H1 (cell line): ENCODE measurements at regions not wholly inside any gene's neighbourhood (a gene's known extent, or its start where the extent isn't known, plus 50 kb on each side); places are given as distances from the start of the nearest gene placed in this dataset.

Source experiments
- CTCF ChIA-PET: fragments of 300-600 bp; sonication (Branson Sonifier 250); formaldehyde crosslinking; loops from one replicate; lab custom pipeline; 2021; ENCODE audit not compliant: partially characterized antibody; lab: Charles Lee
- POLR2A ChIA-PET: fragments of 300-600 bp; sonication (Branson Sonifier 250); formaldehyde crosslinking; loops from one replicate; lab custom pipeline; 2021; ENCODE audit warnings: inconsistent platforms; ENCODE audit not compliant: partially characterized antibody; lab: Charles Lee
- DNase-seq, 2 experiments: peaks; one replicate each; pipeline versions ENCODE4 v3.0.0 to v3.0.0-alpha.2; 2010 to 2022; ENCODE audit warnings: low spot score in 2 of 2, low read depth in 1 of 2, mixed read lengths in 1 of 2
- FAIRE-seq: peaks from 2 replicates; lab custom pipeline; 2011; peaks lifted over from hg19 to GRCh38; lab: Jason Lieb, UNC
- H2AFZ ChIP-seq: 2 replicates; pipeline ENCODE4 v1.8.1; 2012; ENCODE audit warnings: low read length, inconsistent platforms
- H2AK5ac ChIP-seq: 2 replicates; pipeline ENCODE4 v1.6.1; 2013; ENCODE audit warnings: low read depth, low read length
- H2BK120ac ChIP-seq: replicated peaks from 2 replicates; pipeline ENCODE3; 2013; ENCODE audit warnings: low read depth, low read length, inconsistent platforms
- H2BK12ac ChIP-seq: 2 replicates; pipeline ENCODE4 v1.6.1; 2013; ENCODE audit warnings: low read depth, low read length
- H2BK15ac ChIP-seq: 2 replicates; pipeline ENCODE4 v1.6.1; 2013; ENCODE audit warnings: low read length
- H2BK20ac ChIP-seq: 2 replicates; pipeline ENCODE4 v1.6.1; 2013; ENCODE audit warnings: low read length
- H2BK5ac ChIP-seq: 2 replicates; pipeline ENCODE4 v1.6.1; 2013; ENCODE audit warnings: low read depth, low read length
- H3K14ac ChIP-seq: 2 replicates; pipeline ENCODE4 v1.6.1; 2013; ENCODE audit warnings: inconsistent platforms; ENCODE audit not compliant: insufficient read length
- H3K18ac ChIP-seq: 2 replicates; pipeline ENCODE4 v1.6.1; 2013; ENCODE audit warnings: low read length; ENCODE audit errors: extremely low read depth
- H3K23ac ChIP-seq: 2 replicates; pipeline ENCODE4 v1.6.1; 2013; ENCODE audit warnings: inconsistent platforms; ENCODE audit not compliant: insufficient read length
- H3K23me2 ChIP-seq: 2 replicates; pipeline ENCODE4 v1.6.1; 2013; ENCODE audit warnings: low read depth, low read length
- H3K27ac ChIP-seq: 2 replicates; pipeline ENCODE4 v1.6.1; 2011; ENCODE audit warnings: low read depth, low read length, inconsistent platforms
- H3K27me3 ChIP-seq, 4 experiments: replicated peaks in 1 of 4; 1 replicate in 1 of 4; 2 replicates in 3 of 4; pipeline versions ENCODE4 v1.6.1 to v1.8.1; 2011 to 2013; ENCODE audit warnings: low read length in 3 of 4, mild to moderate bottlenecking in 3 of 4, inconsistent platforms in 2 of 4, mixed read lengths in 2 of 4, moderate library complexity in 1 of 4; ENCODE audit not compliant: control insufficient read depth in 3 of 4, insufficient read depth in 3 of 4; ENCODE audit errors: extremely low read depth in 1 of 4
- H3K36me3 ChIP-seq, 4 experiments: 2 replicates each; pipeline versions ENCODE4 v1.6.1 to v1.8.1; 2011 to 2013; ENCODE audit warnings: mild to moderate bottlenecking in 4 of 4, low read length in 3 of 4, moderate library complexity in 2 of 4, control low read depth in 1 of 4, inconsistent platforms in 1 of 4; ENCODE audit not compliant: insufficient read depth in 4 of 4, control insufficient read depth in 2 of 4
- H3K4ac ChIP-seq: replicated peaks from 2 replicates; pipeline ENCODE3; 2013; ENCODE audit warnings: low read length, low read depth, mixed read lengths, inconsistent platforms; ENCODE audit not compliant: insufficient read length
- H3K4me1 ChIP-seq, 4 experiments: replicated peaks in 1 of 4; 1 replicate in 1 of 4; 2 replicates in 3 of 4; pipeline versions ENCODE4 v1.6.1 to v1.8.1; 2011 to 2013; ENCODE audit warnings: low read length in 3 of 4, inconsistent platforms in 2 of 4, mixed read lengths in 1 of 4; ENCODE audit not compliant: insufficient read depth in 4 of 4, control insufficient read depth in 3 of 4
- H3K4me2 ChIP-seq, 2 experiments: 2 replicates each; pipeline versions ENCODE4 v1.6.1 to v1.8.1; 2011 to 2013; ENCODE audit warnings: low read depth in 2 of 2, low read length in 2 of 2, control low read depth in 1 of 2, inconsistent platforms in 1 of 2, mild to moderate bottlenecking in 1 of 2; ENCODE audit not compliant: insufficient read depth in 1 of 2
- H3K4me3 ChIP-seq, 4 experiments: fragments of 200-600, 300-600 bp in 1 of 4; sonication (generic), shearing (Covaris generic), sonication (Bioruptor Twin) in 1 of 4; 2 replicates each; pipeline versions ENCODE4 v1.5.1 to v1.8.1; 2011 to 2016; ENCODE audit warnings: low read length in 4 of 4, low read depth in 3 of 4, control low read depth in 2 of 4, inconsistent platforms in 2 of 4, mild to moderate bottlenecking in 2 of 4, mixed read lengths in 1 of 4, moderate library complexity in 1 of 4; ENCODE audit not compliant: insufficient read depth in 2 of 4; ENCODE audit errors: extremely low read depth in 1 of 4
- H3K56ac ChIP-seq: replicated peaks from 2 replicates; pipeline ENCODE3; 2013; ENCODE audit warnings: low read depth, mild to moderate bottlenecking, mixed read lengths, low read length, inconsistent platforms; ENCODE audit not compliant: insufficient read length
- H3K79me1 ChIP-seq: 2 replicates; pipeline ENCODE4 v1.6.1; 2013; ENCODE audit warnings: low read depth, low read length, control low read depth
- H3K79me2 ChIP-seq, 2 experiments: 2 replicates each; pipeline versions ENCODE4 v1.6.1 to v1.8.1; 2012 to 2013; ENCODE audit warnings: low read length in 2 of 2, mild to moderate bottlenecking in 2 of 2, inconsistent platforms in 1 of 2; ENCODE audit not compliant: insufficient read depth in 2 of 2, control insufficient read depth in 1 of 2
- H3K9ac ChIP-seq, 4 experiments: replicated peaks in 1 of 4; 1 replicate in 1 of 4; 2 replicates in 3 of 4; pipeline versions ENCODE4 v1.6.1 to v1.8.1; 2011 to 2013; ENCODE audit warnings: low read depth in 3 of 4, low read length in 3 of 4, control low read depth in 2 of 4, mild to moderate bottlenecking in 2 of 4, moderate library complexity in 2 of 4, inconsistent platforms in 1 of 4; ENCODE audit errors: extremely low read depth in 1 of 4
- H3K9me3 ChIP-seq, 2 experiments: 2 replicates each; pipeline versions ENCODE4 v1.6.1 to v1.8.1; 2012 to 2013; ENCODE audit warnings: mild to moderate bottlenecking in 2 of 2, moderate library complexity in 2 of 2, control low read depth in 1 of 2, inconsistent platforms in 1 of 2, low read depth in 1 of 2, low read length in 1 of 2, mixed read lengths in 1 of 2; ENCODE audit not compliant: insufficient read depth in 2 of 2
- H4K20me1 ChIP-seq, 2 experiments: replicated peaks in 1 of 2; 2 replicates each; pipeline versions ENCODE3 to v1.8.1; 2011 to 2013; ENCODE audit warnings: inconsistent platforms in 2 of 2, low read length in 2 of 2, mild to moderate bottlenecking in 1 of 2; ENCODE audit not compliant: insufficient read depth in 2 of 2, control insufficient read depth in 1 of 2
- H4K5ac ChIP-seq: 2 replicates; pipeline ENCODE4 v1.6.1; 2013; ENCODE audit warnings: low read length, low read depth, mixed read lengths, inconsistent platforms; ENCODE audit not compliant: insufficient read length
- H4K8ac ChIP-seq: 2 replicates; pipeline ENCODE4 v1.8.0; 2013; ENCODE audit warnings: mild to moderate bottlenecking, moderate library complexity, low read length, inconsistent platforms; ENCODE audit not compliant: insufficient read depth; ENCODE audit errors: extremely low read depth
- H4K91ac ChIP-seq: replicated peaks from 2 replicates; pipeline ENCODE3; 2013; ENCODE audit warnings: low read length, mixed read lengths, inconsistent platforms; ENCODE audit not compliant: insufficient read length
- ASH2L ChIP-seq: fragments of 200-600, 300-600 bp; sonication (generic); IDR thresholded peaks from one replicate; pipeline ENCODE4 v1.7.1; 2017; ENCODE audit warnings: low read length
- BACH1 ChIP-seq: IDR thresholded peaks from 2 replicates; pipeline ENCODE4 v1.6.1; 2012; ENCODE audit warnings: low read length, improper control_type of control experiment
- HDAC2 ChIP-seq, 2 experiments: fragments of 300-600 bp in 1 of 2; sonication (generic) in 1 of 2; IDR thresholded peaks; 2 replicates each; pipeline ENCODE4 v1.6.1; 2011 to 2012; ENCODE audit warnings: low read depth in 2 of 2, low read length in 2 of 2, mild to moderate bottlenecking in 2 of 2, moderate library complexity in 2 of 2, borderline replicate concordance in 1 of 2, inconsistent platforms in 1 of 2
- JUND ChIP-seq: IDR thresholded peaks from 2 replicates; pipeline ENCODE4 v1.6.1; 2011; ENCODE audit warnings: mild to moderate bottlenecking, improper control_type of control experiment, low read length
- KDM4A ChIP-seq: IDR thresholded peaks from one replicate; pipeline ENCODE4 v1.7.1; 2012; ENCODE audit warnings: low read depth, mild to moderate bottlenecking, moderate library complexity, low read length, inconsistent platforms; ENCODE audit not compliant: severe bottlenecking
- KDM5A ChIP-seq: fragments of 200-600 bp; IDR thresholded peaks from 2 replicates; pipeline ENCODE4 v1.7.1; 2012; ENCODE audit warnings: mild to moderate bottlenecking, low read length, inconsistent platforms, mixed read lengths
- MAX ChIP-seq: IDR thresholded peaks from 2 replicates; pipeline ENCODE4 v1.6.1; 2012; ENCODE audit warnings: inconsistent platforms
- RNF2 ChIP-seq: fragments of 200-900, 300-1000 bp; sonication (generic); IDR thresholded peaks from 2 replicates; pipeline ENCODE4 v1.7.1; 2016; ENCODE audit warnings: borderline replicate concordance, low read depth, mild to moderate bottlenecking, antibody characterized with exemption, low read length; ENCODE audit not compliant: poor library complexity, severe bottlenecking; ENCODE audit errors: missing control alignments
- TAF7 ChIP-seq: optimal IDR thresholded peaks from 2 replicates; pipeline ENCODE3; 2011; ENCODE audit warnings: low read depth, mild to moderate bottlenecking, inconsistent platforms, low read length, moderate library complexity, borderline replicate concordance
- YY1 ChIP-seq: IDR thresholded peaks from 2 replicates; pipeline ENCODE4 v1.6.1; 2011; ENCODE audit warnings: low read depth, mild to moderate bottlenecking, low read length
- WGBS, 2 experiments: shearing (Covaris generic) in 1 of 2; methylation state at CpG; one replicate each; pipeline versions ENCODE4 v1.1.6 to v1.1.7; 2013 to 2015; ENCODE audit warnings: low lambda C conversion rate in 2 of 2, mixed read lengths in 2 of 2, inconsistent platforms in 1 of 2, low coverage in 1 of 2, missing lambda C conversion rate in 1 of 2; ENCODE audit not compliant: insufficient replicate concordance in 2 of 2, insufficient coverage in 1 of 2, insufficient read length in 1 of 2; ENCODE audit errors: extremely low coverage in 1 of 2, missing lambda C conversion rate in 1 of 2; 5-methylcytosine and 5-hydroxymethylcytosine counted together

GRCh38 chr21:16185766-16186165 is 456.0 kb downstream of the USP25 start:
- DNase-seq (no peak), FAIRE-seq (no peak)
- Histone ChIP-seq H2AK5ac (no peak overlapping the region), H3K9ac (no peak overlapping the region), H3K56ac (no peak overlapping the region), H3K36me3 (no peaks in the 10 kb centered on the region), H3K14ac (no peak overlapping the region), H3K79me2 (no peaks in the 10 kb centered on the region), H2BK20ac (no peak overlapping the region), H2BK120ac (no peak overlapping the region), H2BK5ac (no peak overlapping the region), H3K9me3 (no peaks in the 10 kb centered on the region), H3K79me1 (no peaks in the 10 kb centered on the region), H2BK12ac (no peak overlapping the region), H3K4me3 (no peak overlapping the region), H3K23ac (no peak overlapping the region), H3K4me2 (no peak overlapping the region), H4K5ac (no peak overlapping the region), H3K27ac (no peak overlapping the region), H2BK15ac (no peak overlapping the region), H3K4me1 (no peaks in the 10 kb centered on the region), H3K27me3 (no peaks in the 10 kb centered on the region), H3K4ac (no peak overlapping the region), H4K8ac (no peak overlapping the region), H2AFZ (no peak overlapping the region), H3K18ac (no peak overlapping the region), H4K91ac (no peak overlapping the region), H3K23me2 (no peaks in the 10 kb centered on the region), H4K20me1 (no peaks in the 10 kb centered on the region)
- POLR2A ChIA-PET = no interaction called here
- 81% methylated on average over 1 of the region's 1 CpG; no CpG with 5 or more reads in 1 of the 2 experiments for WGBS, 2 experiments
- CTCF ChIA-PET = no interaction called here
- TF ChIP-seq RNF2 (no peak), BACH1 (no peak), HDAC2 (IDR thresholded peaks at IDR 0.05; ENCODE audit: borderline replicate concordance in 1 of 2, low read depth in 2 of 2, low read length in 2 of 2) (no peak), MAX (no peak), ASH2L (no peak), KDM5A (no peak), JUND (no peak), KDM4A (no peak), YY1 (no peak), TAF7 (no peak)
